ENCODE measurements at regions not wholly inside any gene's neighbourhood (a gene's known extent, or its start where the extent isn't known, plus 50 kb on each side); places are given as distances from the start of the nearest gene placed in this dataset.

DNA sequence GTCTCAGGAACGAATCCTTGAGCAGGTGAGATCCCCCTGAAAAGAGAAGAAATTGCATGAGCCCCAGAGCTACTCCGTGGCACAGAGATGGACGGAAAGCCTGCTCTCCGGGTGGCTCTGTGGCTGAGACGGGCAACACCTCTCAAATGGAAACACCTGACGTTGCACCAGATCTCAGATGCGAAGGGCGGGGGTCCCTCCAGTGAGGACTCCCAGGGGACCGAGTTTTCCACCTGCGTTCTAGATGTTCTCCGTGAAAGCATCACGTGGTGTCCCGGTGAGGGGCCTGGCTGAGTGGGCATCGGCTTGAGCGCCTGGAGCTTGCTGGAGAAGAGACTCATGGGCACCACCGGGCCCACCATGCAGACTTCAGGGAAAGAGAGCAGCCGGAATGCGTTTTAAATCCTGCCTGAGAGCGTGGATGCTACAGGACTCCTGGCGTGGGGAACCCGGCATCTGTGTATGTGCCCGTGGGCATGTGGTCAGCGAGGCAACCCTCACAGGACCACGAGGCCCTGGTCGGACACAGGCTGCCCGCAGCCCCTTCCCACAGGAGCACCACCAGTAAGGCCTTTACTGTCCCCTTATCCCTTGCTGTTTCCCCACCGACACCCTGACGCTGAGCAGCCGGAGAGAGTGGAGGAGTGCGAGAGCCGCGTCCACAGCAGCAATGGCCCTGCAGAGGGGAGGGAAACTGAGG is 378.4 kb upstream of the IRX4 start:
- TF ChIP-seq, protein P1, sequence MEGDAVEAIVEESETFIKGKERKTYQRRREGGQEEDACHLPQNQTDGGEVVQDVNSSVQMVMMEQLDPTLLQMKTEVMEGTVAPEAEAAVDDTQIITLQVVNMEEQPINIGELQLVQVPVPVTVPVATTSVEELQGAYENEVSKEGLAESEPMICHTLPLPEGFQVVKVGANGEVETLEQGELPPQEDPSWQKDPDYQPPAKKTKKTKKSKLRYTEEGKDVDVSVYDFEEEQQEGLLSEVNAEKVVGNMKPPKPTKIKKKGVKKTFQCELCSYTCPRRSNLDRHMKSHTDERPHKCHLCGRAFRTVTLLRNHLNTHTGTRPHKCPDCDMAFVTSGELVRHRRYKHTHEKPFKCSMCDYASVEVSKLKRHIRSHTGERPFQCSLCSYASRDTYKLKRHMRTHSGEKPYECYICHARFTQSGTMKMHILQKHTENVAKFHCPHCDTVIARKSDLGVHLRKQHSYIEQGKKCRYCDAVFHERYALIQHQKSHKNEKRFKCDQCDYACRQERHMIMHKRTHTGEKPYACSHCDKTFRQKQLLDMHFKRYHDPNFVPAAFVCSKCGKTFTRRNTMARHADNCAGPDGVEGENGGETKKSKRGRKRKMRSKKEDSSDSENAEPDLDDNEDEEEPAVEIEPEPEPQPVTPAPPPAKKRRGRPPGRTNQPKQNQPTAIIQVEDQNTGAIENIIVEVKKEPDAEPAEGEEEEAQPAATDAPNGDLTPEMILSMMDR (IDR thresholded peaks at IDR 0.05; ENCODE audit: low read length): no peak
- TF ChIP-seq EZH2phosphoT487 (IDR thresholded peaks at IDR 0.05; ENCODE audit: low read length): no peak
